DOHH2 (cell line): ENCODE measurements at regions not wholly inside any gene's neighbourhood (a gene's known extent, or its start where the extent isn't known, plus 50 kb on each side); places are given as distances from the start of the nearest gene placed in this dataset.

Experiments used
- H3F3A ChIP-seq: fragments of 200-600 bp; sonication (generic), shearing (Covaris generic); 2 replicates; pipeline ENCODE4 v1.6.0; 2016; ENCODE audit warnings: antibody characterized with exemption, mild to moderate bottlenecking; ENCODE audit not compliant: control insufficient read depth, insufficient read depth
- H3K27ac ChIP-seq: fragments of 200-600 bp; sonication (generic); 2 replicates; pipeline ENCODE4 v1.5.1; 2014; ENCODE audit warnings: low read depth, mild to moderate bottlenecking, low read length, moderate library complexity
- H3K27me3 ChIP-seq: fragments of 200-600 bp; sonication (generic); 2 replicates; pipeline ENCODE4 v1.6.1; 2014; ENCODE audit warnings: mild to moderate bottlenecking, low read length, mixed read lengths; ENCODE audit not compliant: control insufficient read depth
- H3K36me3 ChIP-seq: fragments of 200-600 bp; sonication (generic); 2 replicates; pipeline ENCODE4 v1.6.1; 2014; ENCODE audit warnings: mild to moderate bottlenecking, low read length, moderate library complexity, mixed read lengths; ENCODE audit not compliant: control insufficient read depth
- H3K4me1 ChIP-seq: fragments of 200-600 bp; sonication (generic); 2 replicates; pipeline ENCODE4 v1.6.1; 2014; ENCODE audit warnings: mild to moderate bottlenecking, low read length, mixed read lengths; ENCODE audit not compliant: control insufficient read depth
- H3K4me2 ChIP-seq: fragments of 200-600 bp; sonication (generic); 2 replicates; pipeline ENCODE4 v1.6.0; 2014; ENCODE audit warnings: mild to moderate bottlenecking, low read length, moderate library complexity
- H3K4me3 ChIP-seq: fragments of 200-600 bp; sonication (generic); 2 replicates; pipeline ENCODE4 v1.5.1; 2014; ENCODE audit warnings: mild to moderate bottlenecking, low read length, mixed read lengths
- H3K79me2 ChIP-seq: fragments of 200-600 bp; sonication (generic); 2 replicates; pipeline ENCODE4 v1.6.1; 2014; ENCODE audit warnings: mild to moderate bottlenecking, low read length, mixed read lengths; ENCODE audit not compliant: control insufficient read depth
- H3K9me2 ChIP-seq: fragments of 200-600 bp; sonication (generic); replicated peaks from 2 replicates; pipeline ENCODE4 v1.6.1; 2014; ENCODE audit warnings: mild to moderate bottlenecking, low read length, mixed read lengths; ENCODE audit not compliant: control insufficient read depth
- H3K9me3 ChIP-seq: fragments of 200-600 bp; sonication (generic); 2 replicates; pipeline ENCODE4 v1.6.1; 2014; ENCODE audit warnings: antibody characterized with exemption, low read length, mixed read lengths; ENCODE audit not compliant: control insufficient read depth, insufficient read depth
- H4K20me1 ChIP-seq: fragments of 200-600 bp; sonication (generic); 2 replicates; pipeline ENCODE4 v1.6.0; 2014; ENCODE audit warnings: low read depth, mild to moderate bottlenecking, antibody characterized with exemption, low read length, moderate library complexity; ENCODE audit not compliant: control insufficient read depth, insufficient read depth
- CTCF ChIP-seq: fragments of 200-600 bp; sonication (generic); IDR thresholded peaks from one replicate; pipeline ENCODE4 v1.5.1; 2014; ENCODE audit warnings: antibody characterized with exemption, mild to moderate bottlenecking, low read depth, low read length; ENCODE audit not compliant: poor library complexity, severe bottlenecking
- EZH2phosphoT487 ChIP-seq: fragments of 200-600 bp; sonication (generic); IDR thresholded peaks from 2 replicates; pipeline ENCODE4 v1.6.1; 2017; ENCODE audit warnings: borderline replicate concordance, mild to moderate bottlenecking, antibody characterized with exemption, low read length, moderate library complexity, mixed read lengths

DNA sequence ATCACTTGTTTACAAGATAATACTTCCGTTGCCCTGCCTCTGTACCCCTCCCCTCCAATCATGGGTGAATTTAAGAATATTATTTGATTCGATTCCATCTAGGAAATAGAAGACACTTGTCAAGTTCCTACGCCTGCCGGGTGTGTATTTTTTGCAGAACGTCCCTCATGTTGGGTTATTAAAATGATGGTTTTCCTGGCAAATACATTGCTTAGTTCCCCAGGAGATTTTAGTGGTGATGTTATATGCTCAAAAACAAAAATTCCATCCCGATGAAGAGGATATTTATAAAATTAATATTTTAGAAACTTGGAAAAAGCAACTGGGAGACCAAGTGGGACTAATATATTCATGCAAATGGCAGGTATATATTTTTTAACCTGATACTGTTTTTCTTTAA is 548.4 kb downstream of the EDEM1 start:
- Histone ChIP-seq H3F3A (no peaks in the 10 kb centered on the region), H3K9me3 (no peaks in the 10 kb centered on the region), H3K4me1 (no peaks in the 10 kb centered on the region), H3K4me2 (no peak overlapping the region), H3K36me3 (no peaks in the 10 kb centered on the region), H3K27ac (no peak overlapping the region), H3K4me3 (no peak overlapping the region), H3K27me3 (no peaks in the 10 kb centered on the region), H3K79me2 (no peaks in the 10 kb centered on the region), H4K20me1 (no peaks in the 10 kb centered on the region), H3K9me2 (no peaks in the 10 kb centered on the region)
- TF ChIP-seq EZH2phosphoT487 (no peak), CTCF (no peak)

DNA sequence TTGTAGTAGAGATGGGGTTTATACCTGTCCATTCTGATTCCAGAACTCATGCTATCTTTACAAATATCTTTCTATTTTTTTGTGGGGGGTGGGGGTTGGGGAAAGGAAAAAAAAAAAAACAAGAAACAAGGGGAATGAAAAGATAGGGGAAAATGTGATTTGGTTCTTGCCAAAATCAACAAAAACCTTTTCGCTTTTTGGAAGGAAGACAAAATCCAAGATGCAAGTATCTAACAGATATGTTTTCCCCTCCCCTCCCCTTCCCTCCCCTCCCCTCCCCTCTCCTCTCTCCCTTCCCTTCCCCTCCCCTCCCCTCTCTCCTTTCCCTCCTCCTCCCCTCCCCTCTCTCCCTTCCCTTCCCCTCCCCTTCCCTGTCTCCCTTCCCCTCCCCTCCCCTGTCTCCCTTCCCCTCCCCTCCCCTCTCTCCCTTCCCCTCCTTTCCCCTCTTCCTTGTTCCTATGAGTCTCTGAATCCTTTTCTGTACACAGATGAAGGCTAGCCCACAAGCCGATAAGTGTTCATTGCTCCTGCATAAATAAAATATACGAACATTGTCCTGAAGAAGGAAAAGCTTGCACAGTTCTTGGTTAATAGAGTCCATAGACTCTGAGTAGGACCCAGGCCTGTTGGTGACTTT is 551.9 kb downstream of the EDEM1 start:
- H4K20me1 ChIP-seq = no peaks in the 10 kb centered on the region
- H3K4me3 ChIP-seq = no peak overlapping the region
- H3K9me2 ChIP-seq = no peaks in the 10 kb centered on the region
- no peaks in the 10 kb centered on the region for H3K4me1 ChIP-seq
- no peaks in the 10 kb centered on the region for H3K9me3 ChIP-seq
- H3K27me3 ChIP-seq = no peaks in the 10 kb centered on the region
- no peaks in the 10 kb centered on the region for H3K79me2 ChIP-seq
- no peak overlapping the region for H3K4me2 ChIP-seq
- TF ChIP-seq EZH2phosphoT487 (no peak), CTCF (no peak)
- H3K27ac ChIP-seq = no peak overlapping the region
- H3F3A ChIP-seq = no peaks in the 10 kb centered on the region
- H3K36me3 ChIP-seq = no peaks in the 10 kb centered on the region

- Histone ChIP-seq H3K27ac (no peak overlapping the region), H3K36me3 (no peaks in the 10 kb centered on the region), H3K4me3 (no peak overlapping the region), H3K9me3 (no peaks in the 10 kb centered on the region), H3K27me3 (no peaks in the 10 kb centered on the region), H3K4me2 (no peak overlapping the region), H3F3A (no peaks in the 10 kb centered on the region), H4K20me1 (no peaks in the 10 kb centered on the region), H3K4me1 (no peaks in the 10 kb centered on the region), H3K79me2 (no peaks in the 10 kb centered on the region), H3K9me2 (no peaks in the 10 kb centered on the region)
- TF ChIP-seq CTCF (no peak), EZH2phosphoT487 (no peak)
These were observed 552.4 kb downstream of the EDEM1 start for GRCh38 chr3:5739949-5740348.
